BLaER1 (cell line): ENCODE measurements at regions not wholly inside any gene's neighbourhood (a gene's known extent, or its start where the extent isn't known, plus 50 kb on each side); places are given as distances from the start of the nearest gene placed in this dataset.

Experiments
- H3K27ac ChIP-seq: shearing (Covaris generic); formaldehyde crosslinking; 2 replicates; pipeline ENCODE4 v1.8.1; 2022
- H3K27me3 ChIP-seq: shearing (Covaris generic); formaldehyde crosslinking; 2 replicates; pipeline ENCODE4 v1.8.1; 2022
- H3K36me3 ChIP-seq: shearing (Covaris generic); formaldehyde crosslinking; 2 replicates; pipeline ENCODE4 v1.8.1; 2022
- H3K4me1 ChIP-seq: shearing (Covaris generic); formaldehyde crosslinking; 2 replicates; pipeline ENCODE4 v1.8.1; 2022
- H3K4me2 ChIP-seq: shearing (Covaris generic); formaldehyde crosslinking; 2 replicates; pipeline ENCODE4 v1.8.1; 2022
- H3K4me3 ChIP-seq: shearing (Covaris generic); formaldehyde crosslinking; 2 replicates; pipeline ENCODE4 v1.8.1; 2022
- H3K9ac ChIP-seq: shearing (Covaris generic); formaldehyde crosslinking; 2 replicates; pipeline ENCODE4 v1.8.1; 2022
- H3K9me3 ChIP-seq: shearing (Covaris generic); formaldehyde crosslinking; 2 replicates; pipeline ENCODE4 v1.8.1; 2022
- H4K20me1 ChIP-seq: shearing (Covaris generic); formaldehyde crosslinking; 2 replicates; pipeline ENCODE4 v1.8.1; 2022
- Cebpa-rat ChIP-seq: shearing (Covaris generic); IDR thresholded peaks from 2 replicates; pipeline ENCODE4 v1.8.1; 2022

DNA sequence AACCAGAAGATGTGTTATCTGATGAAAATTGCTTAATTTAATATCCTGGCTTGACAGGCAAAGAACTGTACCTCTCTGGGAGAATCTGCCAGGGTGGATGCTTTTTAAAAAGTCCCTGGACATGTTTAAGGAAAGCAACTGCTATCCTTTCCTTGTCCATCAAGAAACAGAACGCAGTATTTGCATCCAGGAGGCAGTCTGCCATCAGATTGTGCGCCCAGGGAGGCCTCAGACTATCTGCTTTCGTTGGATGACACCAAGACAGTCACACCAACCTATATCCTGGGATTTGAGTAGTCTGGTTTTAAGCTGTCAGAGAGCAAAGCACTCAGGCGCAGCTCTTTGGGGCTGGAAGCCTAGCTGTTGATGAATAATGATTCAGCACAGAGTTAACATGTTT is 121.9 kb downstream of the TBX5 start:
- Histone ChIP-seq H4K20me1 (no peaks in the 10 kb centered on the region), H3K9me3 (no peaks in the 10 kb centered on the region), H3K9ac (no peak overlapping the region), H3K27me3 (no peaks in the 10 kb centered on the region), H3K27ac (no peak overlapping the region), H3K36me3 (no peaks in the 10 kb centered on the region), H3K4me2 (no peak overlapping the region), H3K4me1 (no peaks in the 10 kb centered on the region), H3K4me3 (no peak overlapping the region)
- no peak for TF ChIP-seq Cebpa-rat

DNA sequence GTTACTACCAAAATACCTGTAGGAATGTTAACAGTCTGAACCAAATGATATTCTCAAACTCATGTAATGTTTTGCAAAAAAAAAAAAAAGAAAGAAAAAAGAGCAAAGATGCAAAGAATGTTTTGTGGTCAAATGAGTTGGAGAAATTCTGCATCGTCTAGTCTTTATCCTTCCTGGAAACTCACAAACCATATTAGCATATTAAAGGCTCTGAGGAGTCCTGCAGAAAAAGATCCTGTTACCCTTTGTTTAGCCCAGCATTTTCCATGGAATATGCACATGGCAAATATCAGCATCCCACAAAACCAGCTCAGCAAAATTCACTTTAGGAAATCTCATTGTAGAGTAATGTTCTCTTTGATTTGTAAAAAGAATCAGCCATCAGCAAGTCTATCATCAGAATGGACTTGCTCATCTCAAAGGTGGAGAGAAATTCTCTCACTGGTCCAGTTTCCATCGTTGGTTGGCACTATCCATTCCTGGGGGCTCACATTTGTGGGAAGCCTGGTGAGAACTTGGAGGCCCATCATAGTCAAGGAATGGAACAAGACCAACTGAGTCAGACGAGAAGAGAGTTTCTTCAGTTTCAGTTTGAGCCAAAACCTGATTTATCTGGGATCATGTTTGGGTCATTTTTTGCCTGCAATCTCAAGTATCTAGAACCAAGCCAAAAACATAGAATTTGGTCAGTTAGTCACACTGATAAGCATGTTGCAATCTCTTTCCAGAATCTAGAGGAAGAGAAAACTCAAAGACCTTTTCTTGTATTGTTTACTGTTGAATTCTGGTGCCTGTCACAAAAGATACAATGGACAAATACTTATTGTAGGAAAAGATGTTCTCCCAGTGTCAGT is 129.8 kb downstream of the TBX5 start:
- no peak overlapping the region for H3K4me2 ChIP-seq
- H3K36me3 ChIP-seq, result no peaks in the 10 kb centered on the region
- no peak overlapping the region for H3K27ac ChIP-seq
- H3K9me3 ChIP-seq, result no peaks in the 10 kb centered on the region
- 0 out of 2 replicates have a peak, but pooled peaks cover 3% of the 10 kb centered on the region for H3K4me1 ChIP-seq
- H3K9ac ChIP-seq, result no peak overlapping the region
- TF ChIP-seq Cebpa-rat, result no peak
- H4K20me1 ChIP-seq, result no peaks in the 10 kb centered on the region
- no peaks in the 10 kb centered on the region for H3K27me3 ChIP-seq
- no peak overlapping the region for H3K4me3 ChIP-seq

DNA sequence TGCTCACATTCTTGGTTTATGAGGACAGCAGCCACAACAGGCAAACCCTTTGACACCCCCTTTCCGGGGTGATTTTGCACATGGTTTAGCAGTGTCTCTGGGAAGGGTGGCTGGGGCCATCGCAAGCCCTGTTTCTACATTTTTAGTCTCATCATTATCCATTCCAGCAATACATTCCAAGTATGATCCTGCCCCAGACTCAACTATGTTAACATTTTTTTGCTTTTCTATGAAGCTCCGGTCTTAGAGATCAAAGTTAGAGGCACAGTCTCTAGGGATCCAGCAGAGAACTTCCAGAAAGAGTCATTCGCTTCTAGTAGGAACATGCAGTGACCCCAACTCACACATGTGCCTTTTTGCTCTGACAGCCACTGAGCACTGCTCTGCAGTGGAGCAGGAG is 130.9 kb downstream of the TBX5 start:
- Histone ChIP-seq H3K9me3 (no peaks in the 10 kb centered on the region), H3K36me3 (no peaks in the 10 kb centered on the region), H3K9ac (no peak overlapping the region), H4K20me1 (no peaks in the 10 kb centered on the region), H3K27me3 (no peaks in the 10 kb centered on the region), H3K4me3 (no peak overlapping the region), H3K27ac (no peak overlapping the region), H3K4me2 (no peak overlapping the region), H3K4me1 (0 out of 2 replicates have a peak, but pooled peaks cover 3% of the 10 kb centered on the region)
- TF ChIP-seq Cebpa-rat, result no peak

DNA sequence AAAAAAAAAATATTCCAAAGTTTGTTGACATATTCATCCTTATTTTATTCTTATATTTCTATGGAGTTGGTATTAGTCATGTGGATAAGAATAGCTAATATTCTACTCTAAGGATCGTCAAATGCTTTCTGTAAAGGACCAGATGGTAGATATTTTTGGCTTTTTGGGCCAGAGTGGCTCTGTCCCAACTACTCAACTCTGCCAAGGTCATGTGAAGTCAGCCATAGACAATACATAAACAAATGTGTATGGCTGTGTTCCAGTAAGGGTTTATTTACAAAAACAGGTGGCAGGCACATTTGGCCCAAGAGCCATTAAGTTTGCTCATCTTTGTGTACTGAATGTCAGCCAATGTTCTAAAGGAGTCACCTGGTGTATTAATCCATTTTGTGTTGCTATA is 131.8 kb downstream of the TBX5 start:
- Histone ChIP-seq H3K4me1 (peaks cover 8% of the 10 kb centered on the region; the same call in 1 of the 2 replicates), H3K27me3 (no peaks in the 10 kb centered on the region)

DNA sequence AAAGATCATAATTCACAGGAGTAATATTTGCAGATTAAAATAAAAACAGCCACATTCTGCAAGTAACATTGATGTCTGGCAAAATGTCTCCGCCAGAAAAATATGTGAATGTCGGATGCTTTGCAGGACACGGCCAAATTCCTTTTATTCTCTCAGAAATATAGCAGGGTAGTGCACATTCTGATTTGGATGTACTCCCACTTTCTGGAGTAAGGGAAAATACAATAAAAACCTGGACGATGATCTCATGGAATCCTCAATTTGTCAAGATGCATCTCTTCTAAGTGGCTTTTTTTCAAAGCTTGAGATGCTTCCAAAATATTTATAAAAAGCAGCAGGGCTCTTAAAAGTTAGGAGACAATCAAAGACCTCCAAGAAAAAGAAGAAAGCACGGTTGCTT is 133.3 kb downstream of the TBX5 start:
- no peak for TF ChIP-seq Cebpa-rat
- H3K9ac ChIP-seq, result no peak overlapping the region
- no peaks in the 10 kb centered on the region for H3K9me3 ChIP-seq
- H3K36me3 ChIP-seq, result no peaks in the 10 kb centered on the region
- H3K4me2 ChIP-seq, result no peak overlapping the region
- no peaks in the 10 kb centered on the region for H4K20me1 ChIP-seq
- peaks cover 10% of the 10 kb centered on the region; the same call in 1 of the 2 replicates for H3K4me1 ChIP-seq
- no peak overlapping the region for H3K27ac ChIP-seq
- H3K4me3 ChIP-seq, result no peak overlapping the region
- no peaks in the 10 kb centered on the region for H3K27me3 ChIP-seq

More for the DNA sequence above, 131.8 kb downstream of the TBX5 start:
- Histone ChIP-seq H3K9me3 (no peaks in the 10 kb centered on the region), H4K20me1 (no peaks in the 10 kb centered on the region), H3K36me3 (no peaks in the 10 kb centered on the region), H3K4me3 (no peak overlapping the region), H3K27ac (no peak overlapping the region), H3K4me2 (peak overlapping the region; percentile 17; the same call in 1 of the 2 replicates), H3K9ac (no peak overlapping the region)
- TF ChIP-seq Cebpa-rat, result no peak

DNA sequence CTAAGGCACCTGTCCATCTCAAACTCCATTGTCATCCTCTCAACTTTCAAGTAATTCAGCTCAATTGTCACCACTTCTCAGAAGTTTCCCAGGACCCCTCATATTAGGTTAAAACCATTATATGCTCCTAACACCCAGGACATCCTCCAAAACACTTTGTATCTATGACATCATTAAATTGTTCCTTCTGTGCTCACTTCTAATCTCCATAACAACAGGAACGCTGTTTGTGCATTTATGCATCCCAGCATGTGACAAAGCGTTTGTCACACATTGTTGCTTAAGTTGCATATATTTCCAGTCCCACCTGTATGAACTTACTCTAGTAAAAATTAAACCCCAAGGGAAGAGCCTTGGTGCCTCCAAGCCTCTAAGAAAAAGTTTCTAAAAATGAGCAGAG is 133.9 kb downstream of the TBX5 start:
- no peak for TF ChIP-seq Cebpa-rat
- no peaks in the 10 kb centered on the region for H3K36me3 ChIP-seq
- H3K27ac ChIP-seq, result no peak overlapping the region
- no peaks in the 10 kb centered on the region for H4K20me1 ChIP-seq
- H3K27me3 ChIP-seq, result no peaks in the 10 kb centered on the region
- no peak overlapping the region for H3K4me3 ChIP-seq
- no peak overlapping the region for H3K9ac ChIP-seq
- no peak overlapping the region for H3K4me2 ChIP-seq
- H3K9me3 ChIP-seq, result no peaks in the 10 kb centered on the region
- H3K4me1 ChIP-seq, result peaks cover 10% of the 10 kb centered on the region; the same call in 1 of the 2 replicates

DNA sequence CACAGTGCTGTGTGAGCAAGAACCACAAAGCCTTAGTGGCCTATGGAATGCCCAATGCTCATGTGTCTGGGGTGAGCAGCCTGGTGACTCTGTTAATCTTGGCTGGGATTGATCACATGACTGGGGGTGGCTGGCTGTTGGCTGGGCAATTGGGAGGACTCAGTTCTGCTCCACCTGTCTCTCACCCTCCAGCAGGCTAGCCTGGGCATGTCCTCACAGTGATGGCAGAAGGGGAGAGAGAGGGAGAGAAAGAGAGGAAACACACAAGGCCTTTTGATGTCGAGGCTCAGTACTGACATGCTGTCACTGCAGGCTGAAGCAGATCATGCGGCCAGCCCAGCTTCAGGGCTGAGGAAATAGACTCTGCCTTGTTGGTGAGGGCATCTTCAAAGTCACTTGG is 136.8 kb downstream of the TBX5 start:
- no peak overlapping the region for H3K4me3 ChIP-seq
- no peaks in the 10 kb centered on the region for H3K27me3 ChIP-seq
- H3K4me1 ChIP-seq, result peaks cover 7% of the 10 kb centered on the region; the same call in 1 of the 2 replicates
- H3K9ac ChIP-seq, result no peak overlapping the region
- TF ChIP-seq Cebpa-rat, result no peak
- H3K36me3 ChIP-seq, result no peaks in the 10 kb centered on the region
- H3K9me3 ChIP-seq, result no peaks in the 10 kb centered on the region
- no peak overlapping the region for H3K27ac ChIP-seq
- H3K4me2 ChIP-seq, result no peak overlapping the region
- no peaks in the 10 kb centered on the region for H4K20me1 ChIP-seq

DNA sequence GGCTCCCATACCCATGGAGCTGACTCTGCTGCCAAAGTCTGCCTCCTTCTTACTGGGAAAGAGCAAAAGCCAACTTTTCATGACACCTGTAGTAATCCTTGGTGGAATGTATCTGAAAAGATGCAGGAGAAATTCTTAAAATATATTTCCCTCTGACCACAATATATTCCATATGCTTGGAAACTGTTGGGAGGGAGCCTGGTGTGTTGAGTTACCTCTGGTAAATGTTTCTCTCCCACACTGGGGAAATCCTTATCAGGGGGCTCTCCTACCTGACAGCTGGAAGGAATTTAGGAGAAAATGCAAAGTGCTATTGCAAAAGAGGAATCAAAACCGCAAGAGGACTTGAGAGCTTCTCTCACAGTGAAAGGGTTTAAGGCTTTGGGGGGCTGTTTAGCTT is 139.4 kb downstream of the TBX5 start:
- no peak overlapping the region for H3K9ac ChIP-seq
- H3K36me3 ChIP-seq, result no peaks in the 10 kb centered on the region
- no peak for TF ChIP-seq Cebpa-rat
- H3K27me3 ChIP-seq, result no peaks in the 10 kb centered on the region
- no peaks in the 10 kb centered on the region for H4K20me1 ChIP-seq
- H3K4me1 ChIP-seq, result peaks cover 7% of the 10 kb centered on the region; the same call in 1 of the 2 replicates
- H3K4me2 ChIP-seq, result no peak overlapping the region
- H3K27ac ChIP-seq, result no peak overlapping the region
- no peaks in the 10 kb centered on the region for H3K9me3 ChIP-seq
- H3K4me3 ChIP-seq, result no peak overlapping the region

DNA sequence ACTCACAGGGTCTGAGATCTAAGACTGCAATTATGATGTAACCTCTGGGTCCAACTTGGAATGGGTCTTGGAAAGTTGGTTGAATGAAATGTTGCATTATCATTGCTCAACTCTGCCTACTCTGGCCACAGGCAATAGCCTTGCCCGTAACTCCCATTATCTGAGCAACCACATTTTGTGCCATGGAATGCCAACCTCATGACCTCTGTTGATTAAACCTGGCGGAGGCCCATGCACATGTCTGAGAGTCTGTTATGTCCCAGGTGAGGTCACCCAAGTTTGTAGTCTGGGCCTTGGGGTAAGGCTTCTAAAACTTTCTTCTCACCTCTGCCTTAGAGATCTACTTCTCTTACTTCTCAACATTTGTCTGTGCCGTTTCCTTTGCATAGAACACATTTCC is 140.9 kb downstream of the TBX5 start:
- no peak overlapping the region for H3K27ac ChIP-seq
- H3K4me2 ChIP-seq, result no peak overlapping the region
- peaks cover 7% of the 10 kb centered on the region; the same call in 1 of the 2 replicates for H3K4me1 ChIP-seq
- H3K9me3 ChIP-seq, result no peaks in the 10 kb centered on the region
- no peaks in the 10 kb centered on the region for H3K36me3 ChIP-seq
- TF ChIP-seq Cebpa-rat, result no peak
- H3K4me3 ChIP-seq, result no peak overlapping the region
- H4K20me1 ChIP-seq, result no peaks in the 10 kb centered on the region
- no peaks in the 10 kb centered on the region for H3K27me3 ChIP-seq
- no peak overlapping the region for H3K9ac ChIP-seq

DNA sequence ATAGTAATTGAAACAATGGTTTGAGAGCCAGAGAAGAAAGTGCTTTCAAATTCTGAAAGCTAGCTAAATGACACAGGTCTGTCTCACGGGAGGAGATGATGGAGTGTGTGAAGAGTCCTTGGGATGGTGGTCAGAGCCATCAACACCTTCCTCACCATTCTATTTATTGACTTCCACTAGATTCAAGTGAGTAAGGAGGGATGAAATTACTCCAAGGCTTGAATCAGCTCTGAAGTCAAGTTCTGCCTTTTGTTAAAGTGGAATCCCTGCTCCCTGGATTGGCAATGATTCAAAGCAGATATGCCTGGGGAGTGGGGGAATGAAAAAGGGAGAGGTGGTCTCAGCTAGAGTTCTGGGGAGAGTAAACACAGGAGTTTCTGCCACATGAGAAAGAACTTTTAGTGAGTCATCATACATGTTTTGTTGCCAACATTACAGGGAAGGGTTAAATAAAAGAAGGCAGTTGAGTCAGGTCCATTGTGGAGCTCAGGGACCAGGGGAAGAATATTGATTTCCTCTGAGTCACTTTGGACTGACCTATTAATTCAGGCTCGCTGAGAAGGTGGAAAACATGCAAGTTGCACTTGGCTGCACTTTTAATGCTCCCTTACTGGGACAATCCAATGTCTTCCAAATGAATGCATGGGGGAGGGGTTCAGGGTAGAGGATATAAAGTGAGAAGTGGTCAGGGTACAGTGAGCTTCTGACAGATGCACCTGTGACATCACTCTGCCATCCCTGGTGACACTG is 142.7 kb downstream of the TBX5 start:
- Histone ChIP-seq H3K4me3 (no peak overlapping the region), H3K4me1 (no peaks in the 10 kb centered on the region), H3K4me2 (no peak overlapping the region), H3K9ac (no peak overlapping the region), H3K9me3 (no peaks in the 10 kb centered on the region), H4K20me1 (no peaks in the 10 kb centered on the region), H3K27me3 (no peaks in the 10 kb centered on the region), H3K27ac (no peak overlapping the region), H3K36me3 (no peaks in the 10 kb centered on the region)
- TF ChIP-seq Cebpa-rat, result no peak
